ENCODE measurements at regions not wholly inside any gene's neighbourhood (a gene's known extent, or its start where the extent isn't known, plus 50 kb on each side); places are given as distances from the start of the nearest gene placed in this dataset.

- no peak for TF ChIP-seq CTCF (IDR thresholded peaks at IDR 0.05; ENCODE audit: low read depth, low read length)
- no peak for DNase-seq (ENCODE audit: low read depth in 1 of 2, low spot score in 1 of 2)
- no peaks in the 10 kb centered on the region for H3K9me3 ChIP-seq (ENCODE audit: low read depth)
- no peaks in the 10 kb centered on the region for H3K27me3 ChIP-seq
- no peaks in the 10 kb centered on the region for H3K36me3 ChIP-seq
- no peak overlapping the region for H3K27ac ChIP-seq
- H3K4me1 ChIP-seq (ENCODE audit: low read depth) = no peaks in the 10 kb centered on the region
- H3K4me3 ChIP-seq = no peak overlapping the region
These were observed 93.4 kb downstream of the TENT4A start for GRCh38 chr5:6806668-6807067.

DNA sequence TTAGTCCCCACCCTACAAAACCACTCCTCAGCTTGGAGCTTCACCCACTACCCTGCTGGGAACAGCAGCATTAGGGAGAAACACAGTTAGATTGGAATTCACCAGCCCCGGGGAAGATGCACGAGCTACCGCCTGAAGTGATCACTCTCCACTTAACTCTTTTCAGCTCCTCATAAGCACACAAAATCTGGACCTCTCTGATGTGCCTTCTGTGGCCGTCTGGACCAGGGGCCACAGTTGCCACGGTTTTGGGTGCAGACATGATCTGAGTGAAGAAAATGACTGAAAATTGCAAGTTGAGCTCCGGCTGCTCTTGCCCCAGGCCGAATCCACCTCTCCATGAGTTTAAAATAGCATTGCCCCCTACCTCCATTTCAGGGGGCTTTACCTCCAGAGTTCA lies 95.2 kb downstream of the TENT4A start:
- Histone ChIP-seq H3K36me3 (no peaks in the 10 kb centered on the region), H3K27me3 (no peaks in the 10 kb centered on the region), H3K4me1 (ENCODE audit: low read depth) (no peaks in the 10 kb centered on the region), H3K4me3 (no peak overlapping the region), H3K9me3 (ENCODE audit: low read depth) (no peaks in the 10 kb centered on the region), H3K27ac (no peak overlapping the region)
- no peak for TF ChIP-seq CTCF (IDR thresholded peaks at IDR 0.05; ENCODE audit: low read depth, low read length)
- no peak for DNase-seq (ENCODE audit: low read depth in 1 of 2, low spot score in 1 of 2)

DNA sequence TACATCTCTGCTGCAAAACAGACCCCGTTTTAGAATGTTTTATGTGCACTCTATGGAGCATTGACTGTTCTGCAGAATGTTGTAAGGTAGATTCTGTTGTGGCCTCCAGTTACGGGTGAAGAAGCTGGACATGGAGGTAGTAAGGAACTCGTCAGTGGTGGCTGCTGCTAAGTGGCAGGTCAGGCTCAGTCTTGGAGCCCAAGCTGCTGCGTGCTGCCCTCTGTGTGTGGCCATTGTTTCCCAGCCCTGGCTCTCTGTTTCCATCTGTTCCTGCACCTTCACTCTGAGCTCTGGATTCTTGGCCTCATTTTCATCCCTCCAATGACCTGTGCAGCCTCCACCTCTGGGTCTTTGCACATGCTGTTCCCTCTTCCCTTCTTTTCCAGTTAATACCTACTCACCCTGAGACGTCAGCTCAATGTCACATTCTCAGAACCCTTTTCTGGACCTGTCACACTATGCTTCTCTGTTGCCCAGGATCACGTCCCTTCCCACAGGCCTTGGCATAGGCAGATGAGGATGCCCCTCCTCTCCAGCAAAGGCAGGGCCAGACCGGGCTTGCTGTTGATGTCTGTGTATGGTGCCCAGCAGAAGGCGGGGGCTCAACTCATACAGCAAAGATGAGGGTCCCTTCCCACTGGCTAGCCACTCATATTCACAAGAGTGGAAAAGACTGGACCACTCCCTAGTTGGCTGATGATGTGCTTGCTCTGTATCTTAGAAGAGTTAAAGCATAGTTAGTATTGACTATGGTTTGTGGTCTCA lies 97.6 kb downstream of the TENT4A start:
- TF ChIP-seq CTCF (IDR thresholded peaks at IDR 0.05; ENCODE audit: low read depth, low read length) = no peak
- Histone ChIP-seq H3K9me3 (ENCODE audit: low read depth) (no peaks in the 10 kb centered on the region), H3K27ac (no peak overlapping the region)

DNA sequence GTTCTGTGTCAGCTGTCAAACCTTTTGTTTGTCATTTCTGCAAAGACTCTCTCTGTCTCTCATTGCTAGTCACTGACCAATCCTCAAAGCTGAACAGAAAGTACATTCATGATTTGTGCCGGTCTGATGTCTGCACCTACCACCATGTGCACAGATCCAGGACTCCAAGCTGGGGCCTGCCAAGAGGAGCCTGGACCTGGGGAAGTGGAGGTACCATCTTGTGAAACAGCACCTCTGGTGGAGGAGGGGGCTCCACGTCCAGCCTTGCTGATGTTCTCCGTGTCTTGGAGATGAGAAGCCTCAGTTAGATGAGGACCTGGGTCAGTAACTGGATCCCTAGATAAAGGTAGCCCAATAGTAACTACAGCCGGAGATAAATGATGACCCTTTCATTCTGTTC lies 98.9 kb downstream of the TENT4A start:
- H3K36me3 ChIP-seq = no peaks in the 10 kb centered on the region
- TF ChIP-seq CTCF (IDR thresholded peaks at IDR 0.05; ENCODE audit: low read depth, low read length) = no peak
- DNase-seq (ENCODE audit: low read depth in 1 of 2, low spot score in 1 of 2) = no peak
- no peaks in the 10 kb centered on the region for H3K4me1 ChIP-seq (ENCODE audit: low read depth)
- H3K9me3 ChIP-seq (ENCODE audit: low read depth) = no peaks in the 10 kb centered on the region
- no peak overlapping the region for H3K4me3 ChIP-seq
- no peaks in the 10 kb centered on the region for H3K27me3 ChIP-seq
- no peak overlapping the region for H3K27ac ChIP-seq

More for the DNA sequence above, 97.6 kb downstream of the TENT4A start:
- H3K4me1 ChIP-seq (ENCODE audit: low read depth) = no peaks in the 10 kb centered on the region
- H3K36me3 ChIP-seq = no peaks in the 10 kb centered on the region
- no peak overlapping the region for H3K4me3 ChIP-seq
- DNase-seq (ENCODE audit: low read depth in 1 of 2, low spot score in 1 of 2) = no peak
- H3K27me3 ChIP-seq = no peaks in the 10 kb centered on the region

DNA sequence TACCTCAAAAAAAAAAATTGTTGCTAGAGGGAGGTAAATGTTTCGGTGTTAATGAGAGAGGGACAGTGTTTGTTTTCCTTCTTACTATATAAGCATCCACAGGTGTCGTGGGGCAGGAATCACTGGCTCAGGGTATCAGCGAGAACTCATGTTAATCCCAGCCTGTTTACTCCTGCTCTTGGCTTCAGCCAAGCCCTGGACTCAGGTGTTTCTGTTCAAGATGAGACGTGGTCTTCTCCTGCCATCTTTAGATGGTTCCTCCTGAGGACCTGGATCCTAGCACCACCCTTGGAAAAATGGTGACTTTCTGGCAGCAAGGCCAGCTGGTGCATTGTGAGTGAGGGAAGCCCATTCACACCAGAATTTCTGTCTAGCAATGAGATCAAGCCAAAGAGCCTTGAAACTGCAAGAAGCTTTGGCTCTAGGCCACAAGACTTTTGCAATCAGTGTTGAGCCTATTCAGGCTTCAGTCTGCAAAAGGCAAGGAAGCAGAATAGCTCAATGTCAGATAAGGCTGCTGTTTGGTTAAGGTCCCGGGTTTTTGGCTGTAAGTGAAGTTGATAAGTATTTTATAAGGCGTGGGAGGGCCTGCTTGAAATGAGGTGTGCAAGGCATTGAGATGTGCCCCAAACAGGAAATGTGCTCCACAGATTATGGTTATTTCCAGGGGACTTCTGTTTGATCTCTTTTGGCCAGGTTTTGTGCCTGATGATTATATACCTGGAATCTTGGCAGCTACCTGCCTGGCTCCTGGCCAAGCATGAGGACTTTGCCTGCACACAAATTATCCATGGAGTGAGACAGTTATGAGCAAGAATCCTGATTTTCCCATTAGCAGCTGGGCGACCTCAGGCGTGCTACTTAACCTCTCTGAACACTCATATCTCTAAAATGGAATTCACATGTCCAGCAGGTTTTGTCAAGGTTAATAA lies 99.8 kb downstream of the TENT4A start:
- H3K4me1 ChIP-seq (ENCODE audit: low read depth) = no peaks in the 10 kb centered on the region
- H3K36me3 ChIP-seq = no peaks in the 10 kb centered on the region
- TF ChIP-seq CTCF (IDR thresholded peaks at IDR 0.05; ENCODE audit: low read depth, low read length) = no peak
- H3K27ac ChIP-seq = no peak overlapping the region
- no peak overlapping the region for H3K4me3 ChIP-seq
- H3K27me3 ChIP-seq = no peaks in the 10 kb centered on the region
- peak in 1 of 2 donors; percentile 86 for DNase-seq (ENCODE audit: low read depth in 1 of 2, low spot score in 1 of 2)
- H3K9me3 ChIP-seq (ENCODE audit: low read depth) = no peaks in the 10 kb centered on the region
